DOHH2 (cell line): ENCODE measurements at regions not wholly inside any gene's neighbourhood (a gene's known extent, or its start where the extent isn't known, plus 50 kb on each side); places are given as distances from the start of the nearest gene placed in this dataset.

Source experiments
- H3F3A ChIP-seq: fragments of 200-600 bp; sonication (generic), shearing (Covaris generic); 2 replicates; pipeline ENCODE4 v1.6.0; 2016; ENCODE audit warnings: antibody characterized with exemption, mild to moderate bottlenecking; ENCODE audit not compliant: control insufficient read depth, insufficient read depth
- H3K27ac ChIP-seq: fragments of 200-600 bp; sonication (generic); 2 replicates; pipeline ENCODE4 v1.5.1; 2014; ENCODE audit warnings: low read depth, mild to moderate bottlenecking, low read length, moderate library complexity
- H3K27me3 ChIP-seq: fragments of 200-600 bp; sonication (generic); 2 replicates; pipeline ENCODE4 v1.6.1; 2014; ENCODE audit warnings: mild to moderate bottlenecking, low read length, mixed read lengths; ENCODE audit not compliant: control insufficient read depth
- H3K36me3 ChIP-seq: fragments of 200-600 bp; sonication (generic); 2 replicates; pipeline ENCODE4 v1.6.1; 2014; ENCODE audit warnings: mild to moderate bottlenecking, low read length, moderate library complexity, mixed read lengths; ENCODE audit not compliant: control insufficient read depth
- H3K4me1 ChIP-seq: fragments of 200-600 bp; sonication (generic); 2 replicates; pipeline ENCODE4 v1.6.1; 2014; ENCODE audit warnings: mild to moderate bottlenecking, low read length, mixed read lengths; ENCODE audit not compliant: control insufficient read depth
- H3K4me2 ChIP-seq: fragments of 200-600 bp; sonication (generic); 2 replicates; pipeline ENCODE4 v1.6.0; 2014; ENCODE audit warnings: mild to moderate bottlenecking, low read length, moderate library complexity
- H3K4me3 ChIP-seq: fragments of 200-600 bp; sonication (generic); 2 replicates; pipeline ENCODE4 v1.5.1; 2014; ENCODE audit warnings: mild to moderate bottlenecking, low read length, mixed read lengths
- H3K79me2 ChIP-seq: fragments of 200-600 bp; sonication (generic); 2 replicates; pipeline ENCODE4 v1.6.1; 2014; ENCODE audit warnings: mild to moderate bottlenecking, low read length, mixed read lengths; ENCODE audit not compliant: control insufficient read depth
- H3K9me2 ChIP-seq: fragments of 200-600 bp; sonication (generic); replicated peaks from 2 replicates; pipeline ENCODE4 v1.6.1; 2014; ENCODE audit warnings: mild to moderate bottlenecking, low read length, mixed read lengths; ENCODE audit not compliant: control insufficient read depth
- H3K9me3 ChIP-seq: fragments of 200-600 bp; sonication (generic); 2 replicates; pipeline ENCODE4 v1.6.1; 2014; ENCODE audit warnings: antibody characterized with exemption, low read length, mixed read lengths; ENCODE audit not compliant: control insufficient read depth, insufficient read depth
- H4K20me1 ChIP-seq: fragments of 200-600 bp; sonication (generic); 2 replicates; pipeline ENCODE4 v1.6.0; 2014; ENCODE audit warnings: low read depth, mild to moderate bottlenecking, antibody characterized with exemption, low read length, moderate library complexity; ENCODE audit not compliant: control insufficient read depth, insufficient read depth
- EZH2phosphoT487 ChIP-seq: fragments of 200-600 bp; sonication (generic); IDR thresholded peaks from 2 replicates; pipeline ENCODE4 v1.6.1; 2017; ENCODE audit warnings: borderline replicate concordance, mild to moderate bottlenecking, antibody characterized with exemption, low read length, moderate library complexity, mixed read lengths
- TF ChIP-seq, protein P1 (sequence below): fragments of 200-600 bp; sonication (generic); IDR thresholded peaks from one replicate; pipeline ENCODE4 v1.5.1; 2014; ENCODE audit warnings: antibody characterized with exemption, mild to moderate bottlenecking, low read depth, low read length; ENCODE audit not compliant: poor library complexity, severe bottlenecking

DNA sequence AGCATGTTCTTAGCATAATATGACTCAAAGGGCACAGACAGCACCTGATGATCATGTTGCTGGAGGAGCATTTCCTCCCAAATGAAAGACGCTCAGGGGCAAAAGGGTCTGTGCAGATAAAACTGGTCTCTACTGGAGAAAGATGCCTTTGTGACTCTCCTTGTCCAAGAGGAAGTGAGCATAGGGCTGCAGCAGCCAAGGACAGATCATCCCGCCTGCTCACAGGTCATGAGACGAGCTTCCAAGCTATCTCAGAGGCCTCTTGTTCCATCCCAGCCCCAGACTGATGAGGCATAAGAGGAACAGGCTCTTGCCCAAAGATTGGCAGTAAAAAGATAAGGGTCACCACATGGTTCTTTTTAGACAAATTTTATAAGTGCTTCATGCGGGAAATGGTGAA lies 141.8 kb downstream of the KATNIP start:
- H3K4me2 ChIP-seq: no peak overlapping the region
- no peaks in the 10 kb centered on the region for H3K27me3 ChIP-seq
- no peaks in the 10 kb centered on the region for H3K9me2 ChIP-seq
- no peaks in the 10 kb centered on the region for H3F3A ChIP-seq
- H3K27ac ChIP-seq: no peak overlapping the region
- H4K20me1 ChIP-seq: no peaks in the 10 kb centered on the region
- no peaks in the 10 kb centered on the region for H3K9me3 ChIP-seq
- H3K36me3 ChIP-seq: no peaks in the 10 kb centered on the region
- TF ChIP-seq, protein P1, sequence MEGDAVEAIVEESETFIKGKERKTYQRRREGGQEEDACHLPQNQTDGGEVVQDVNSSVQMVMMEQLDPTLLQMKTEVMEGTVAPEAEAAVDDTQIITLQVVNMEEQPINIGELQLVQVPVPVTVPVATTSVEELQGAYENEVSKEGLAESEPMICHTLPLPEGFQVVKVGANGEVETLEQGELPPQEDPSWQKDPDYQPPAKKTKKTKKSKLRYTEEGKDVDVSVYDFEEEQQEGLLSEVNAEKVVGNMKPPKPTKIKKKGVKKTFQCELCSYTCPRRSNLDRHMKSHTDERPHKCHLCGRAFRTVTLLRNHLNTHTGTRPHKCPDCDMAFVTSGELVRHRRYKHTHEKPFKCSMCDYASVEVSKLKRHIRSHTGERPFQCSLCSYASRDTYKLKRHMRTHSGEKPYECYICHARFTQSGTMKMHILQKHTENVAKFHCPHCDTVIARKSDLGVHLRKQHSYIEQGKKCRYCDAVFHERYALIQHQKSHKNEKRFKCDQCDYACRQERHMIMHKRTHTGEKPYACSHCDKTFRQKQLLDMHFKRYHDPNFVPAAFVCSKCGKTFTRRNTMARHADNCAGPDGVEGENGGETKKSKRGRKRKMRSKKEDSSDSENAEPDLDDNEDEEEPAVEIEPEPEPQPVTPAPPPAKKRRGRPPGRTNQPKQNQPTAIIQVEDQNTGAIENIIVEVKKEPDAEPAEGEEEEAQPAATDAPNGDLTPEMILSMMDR: no peak
- TF ChIP-seq EZH2phosphoT487: no peak
- H3K4me1 ChIP-seq: no peaks in the 10 kb centered on the region
- no peaks in the 10 kb centered on the region for H3K79me2 ChIP-seq
- no peak overlapping the region for H3K4me3 ChIP-seq

GRCh38 chr16:27692576-27692975 lies 142.6 kb downstream of the KATNIP start:
- no peaks in the 10 kb centered on the region for H3K9me2 ChIP-seq
- no peaks in the 10 kb centered on the region for H3K4me1 ChIP-seq
- no peak for TF ChIP-seq EZH2phosphoT487
- TF ChIP-seq, protein P1: no peak
- no peaks in the 10 kb centered on the region for H3K27me3 ChIP-seq
- no peaks in the 10 kb centered on the region for H3K36me3 ChIP-seq
- no peak overlapping the region for H3K27ac ChIP-seq
- no peaks in the 10 kb centered on the region for H3F3A ChIP-seq
- no peaks in the 10 kb centered on the region for H4K20me1 ChIP-seq
- H3K4me2 ChIP-seq: no peak overlapping the region
- H3K9me3 ChIP-seq: no peaks in the 10 kb centered on the region
- H3K79me2 ChIP-seq: no peaks in the 10 kb centered on the region
- no peak overlapping the region for H3K4me3 ChIP-seq

- Histone ChIP-seq H3K27ac (no peak overlapping the region), H3K4me3 (no peak overlapping the region), H3K9me3 (no peaks in the 10 kb centered on the region), H4K20me1 (no peaks in the 10 kb centered on the region), H3K79me2 (no peaks in the 10 kb centered on the region), H3K4me2 (no peak overlapping the region), H3F3A (no peaks in the 10 kb centered on the region), H3K27me3 (no peaks in the 10 kb centered on the region), H3K9me2 (no peaks in the 10 kb centered on the region), H3K4me1 (no peaks in the 10 kb centered on the region), H3K36me3 (no peaks in the 10 kb centered on the region)
- TF ChIP-seq, protein P1: no peak
- no peak for TF ChIP-seq EZH2phosphoT487
Observed at GRCh38 chr16:27695161-27695560, 145.2 kb downstream of the KATNIP start.

GRCh38 chr16:27698266-27698665 lies 148.3 kb downstream of the KATNIP start:
- no peaks in the 10 kb centered on the region for H4K20me1 ChIP-seq
- no peaks in the 10 kb centered on the region for H3K36me3 ChIP-seq
- no peak overlapping the region for H3K27ac ChIP-seq
- no peak overlapping the region for H3K4me2 ChIP-seq
- H3F3A ChIP-seq: no peaks in the 10 kb centered on the region
- no peaks in the 10 kb centered on the region for H3K9me2 ChIP-seq
- H3K9me3 ChIP-seq: no peaks in the 10 kb centered on the region
- TF ChIP-seq, protein P1: peak; percentile 76
- TF ChIP-seq EZH2phosphoT487: no peak
- H3K4me3 ChIP-seq: no peak overlapping the region
- H3K27me3 ChIP-seq: no peaks in the 10 kb centered on the region
- H3K4me1 ChIP-seq: no peaks in the 10 kb centered on the region
- no peaks in the 10 kb centered on the region for H3K79me2 ChIP-seq
